Calu3 (cell line): ENCODE measurements at regions not wholly inside any gene's neighbourhood (a gene's known extent, or its start where the extent isn't known, plus 50 kb on each side); places are given as distances from the start of the nearest gene placed in this dataset.

ENCODE experiments used
- BruUV-seq: library from RNA; stranded (reverse); fragments of 400-500 nt; replicated peaks from 2 replicates; lab custom pipeline; 2021; lab: Mats Ljungman, UMichigan
- CTCF ChIA-PET: fragments of 300-600 bp; sonication (Branson Sonifier 250); formaldehyde crosslinking; loops from one replicate; lab custom pipeline; 2022; ENCODE audit warnings: antibody characterized with exemption; lab: Charles Lee
- DNase-seq: peaks from one replicate; pipeline ENCODE4 v3.0.0; 2022
- H3K27ac Mint-ChIP-seq: one replicate; pipeline ENCODE4 v1.8.0; 2022; ENCODE audit warnings: mixed read lengths; ENCODE audit not compliant: unreplicated experiment
- H3K27me3 Mint-ChIP-seq: one replicate; pipeline ENCODE4 v1.8.0; 2022; ENCODE audit warnings: mixed read lengths; ENCODE audit not compliant: unreplicated experiment
- H3K36me3 Mint-ChIP-seq: one replicate; pipeline ENCODE4 v1.8.0; 2022; ENCODE audit warnings: mild to moderate bottlenecking, moderate library complexity, mixed read lengths; ENCODE audit not compliant: insufficient read depth, unreplicated experiment
- H3K4me1 Mint-ChIP-seq: one replicate; pipeline ENCODE4 v1.8.0; 2022; ENCODE audit warnings: mild to moderate bottlenecking, low read depth, mixed read lengths; ENCODE audit not compliant: unreplicated experiment
- H3K4me3 Mint-ChIP-seq: one replicate; pipeline ENCODE4 v1.8.0; 2022; ENCODE audit warnings: mild to moderate bottlenecking, low read depth, moderate library complexity, mixed read lengths; ENCODE audit not compliant: unreplicated experiment
- H3K9me3 Mint-ChIP-seq: one replicate; pipeline ENCODE4 v1.8.0; 2022; ENCODE audit warnings: low read depth, mixed read lengths; ENCODE audit not compliant: unreplicated experiment
- CTCF ChIP-seq: fragments of 200-600 bp; IDR thresholded peaks from one replicate; pipeline ENCODE4 v1.8.0; 2022; ENCODE audit warnings: antibody characterized with exemption; ENCODE audit not compliant: unreplicated experiment
- intact Hi-C: fragments of 100-400 bp; cut with micrococcal nuclease; formaldehyde crosslinking; loops from one replicate; pipeline ENCODE4 v1.10.0; 2022; ENCODE audit not compliant: unreplicated experiment

GRCh38 chr6:148068437-148069061, 274.1 kb upstream of the SASH1 start:
- no TSS peak for BruUV-seq
- Mint-ChIP-seq H3K4me1 (peaks cover 10% of the 10 kb centered on the region), H3K27me3 (no peaks in the 10 kb centered on the region), H3K36me3 (no peaks in the 10 kb centered on the region), H3K27ac (no peak overlapping the region), H3K9me3 (peaks cover 2% of the 10 kb centered on the region), H3K4me3 (no peak overlapping the region)
- no peak for TF ChIP-seq CTCF
- CTCF ChIA-PET, result no interaction called here
- intact Hi-C loops, result no loop called here
- no peak for DNase-seq

- TF ChIP-seq CTCF, result no peak
- Mint-ChIP-seq H3K27me3 (no peaks in the 10 kb centered on the region), H3K4me3 (no peak overlapping the region), H3K9me3 (peaks cover 1% of the 10 kb centered on the region), H3K36me3 (no peaks in the 10 kb centered on the region), H3K27ac (no peak overlapping the region), H3K4me1 (peaks cover 10% of the 10 kb centered on the region)
- CTCF ChIA-PET, result no interaction called here
- intact Hi-C loops, result no loop called here
- no peak for DNase-seq
- no TSS peak for BruUV-seq
These were observed 273.4 kb upstream of the SASH1 start for GRCh38 chr6:148069256-148069655.

- no TSS peak for BruUV-seq
- H3K9me3 Mint-ChIP-seq, result peaks cover 5% of the 10 kb centered on the region
- no peaks in the 10 kb centered on the region for H3K4me1 Mint-ChIP-seq
- no peak for TF ChIP-seq CTCF
- no peak overlapping the region for H3K4me3 Mint-ChIP-seq
- H3K36me3 Mint-ChIP-seq, result no peaks in the 10 kb centered on the region
- H3K27me3 Mint-ChIP-seq, result peaks cover 17% of the 10 kb centered on the region
- intact Hi-C loops, result no loop called here
- no peak overlapping the region for H3K27ac Mint-ChIP-seq
- CTCF ChIA-PET, result no interaction called here
- DNase-seq, result no peak
These were observed 268.3 kb upstream of the SASH1 start for GRCh38 chr6:148074291-148074690.

- DNase-seq, result no peak
- no peaks in the 10 kb centered on the region for H3K4me1 Mint-ChIP-seq
- H3K4me3 Mint-ChIP-seq, result no peak overlapping the region
- no peak overlapping the region for H3K27ac Mint-ChIP-seq
- no peaks in the 10 kb centered on the region for H3K36me3 Mint-ChIP-seq
- H3K9me3 Mint-ChIP-seq, result peaks cover 5% of the 10 kb centered on the region
- TF ChIP-seq CTCF, result no peak
- CTCF ChIA-PET, result no interaction called here
- intact Hi-C loops, result no loop called here
- peaks cover 17% of the 10 kb centered on the region for H3K27me3 Mint-ChIP-seq
- BruUV-seq, result no TSS peak
These were observed 267.9 kb upstream of the SASH1 start for GRCh38 chr6:148074738-148075137.
